ENCODE measurements at regions not wholly inside any gene's neighbourhood (a gene's known extent, or its start where the extent isn't known, plus 50 kb on each side); places are given as distances from the start of the nearest gene placed in this dataset.

- DNase-seq (no peak), ATAC-seq (no peak)
- Histone ChIP-seq H3K27ac (no peak overlapping the region), H3K4me1 (no peaks in the 10 kb centered on the region), H3K9me3 (no peaks in the 10 kb centered on the region), H3K4me3 (no peak overlapping the region), H3K27me3 (no peaks in the 10 kb centered on the region), H3K36me3 (no peaks in the 10 kb centered on the region)
- intact Hi-C loops (cut with DNase I) = no loop called here
- TF ChIP-seq, protein P1, sequence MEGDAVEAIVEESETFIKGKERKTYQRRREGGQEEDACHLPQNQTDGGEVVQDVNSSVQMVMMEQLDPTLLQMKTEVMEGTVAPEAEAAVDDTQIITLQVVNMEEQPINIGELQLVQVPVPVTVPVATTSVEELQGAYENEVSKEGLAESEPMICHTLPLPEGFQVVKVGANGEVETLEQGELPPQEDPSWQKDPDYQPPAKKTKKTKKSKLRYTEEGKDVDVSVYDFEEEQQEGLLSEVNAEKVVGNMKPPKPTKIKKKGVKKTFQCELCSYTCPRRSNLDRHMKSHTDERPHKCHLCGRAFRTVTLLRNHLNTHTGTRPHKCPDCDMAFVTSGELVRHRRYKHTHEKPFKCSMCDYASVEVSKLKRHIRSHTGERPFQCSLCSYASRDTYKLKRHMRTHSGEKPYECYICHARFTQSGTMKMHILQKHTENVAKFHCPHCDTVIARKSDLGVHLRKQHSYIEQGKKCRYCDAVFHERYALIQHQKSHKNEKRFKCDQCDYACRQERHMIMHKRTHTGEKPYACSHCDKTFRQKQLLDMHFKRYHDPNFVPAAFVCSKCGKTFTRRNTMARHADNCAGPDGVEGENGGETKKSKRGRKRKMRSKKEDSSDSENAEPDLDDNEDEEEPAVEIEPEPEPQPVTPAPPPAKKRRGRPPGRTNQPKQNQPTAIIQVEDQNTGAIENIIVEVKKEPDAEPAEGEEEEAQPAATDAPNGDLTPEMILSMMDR (IDR thresholded peaks at IDR 0.05) = no peak
These were observed 67.1 kb upstream of the ANKRD1 start for GRCh38 chr10:90988024-90988423.

DNA sequence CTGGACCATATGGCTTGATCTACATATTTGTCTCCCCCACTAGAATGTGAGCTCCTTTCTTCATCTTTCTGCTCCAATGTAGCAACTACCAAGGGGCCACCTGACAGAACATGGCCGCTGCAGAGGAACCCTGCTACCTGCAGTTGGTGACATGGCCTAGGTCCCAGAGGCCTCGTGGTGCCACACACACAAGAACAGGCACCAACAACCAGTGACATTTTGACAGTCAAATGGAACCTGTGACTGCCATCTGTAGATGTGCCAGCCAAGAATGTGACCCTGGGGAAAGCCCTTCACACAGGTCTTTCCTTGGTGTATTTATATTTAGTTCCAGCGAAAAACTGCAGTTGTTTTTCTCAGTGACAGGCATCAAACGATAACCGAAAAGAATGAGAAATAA is 67.9 kb upstream of the ANKRD1 start:
- H3K36me3 ChIP-seq = no peaks in the 10 kb centered on the region
- DNase-seq (no peak), ATAC-seq (no peak)
- H3K27ac ChIP-seq = no peak overlapping the region
- no peaks in the 10 kb centered on the region for H3K4me1 ChIP-seq
- intact Hi-C loops (cut with DNase I) = no loop called here
- H3K9me3 ChIP-seq = no peaks in the 10 kb centered on the region
- no peaks in the 10 kb centered on the region for H3K27me3 ChIP-seq
- H3K4me3 ChIP-seq = no peak overlapping the region
- TF ChIP-seq, protein P1 (IDR thresholded peaks at IDR 0.05) = no peak

DNA sequence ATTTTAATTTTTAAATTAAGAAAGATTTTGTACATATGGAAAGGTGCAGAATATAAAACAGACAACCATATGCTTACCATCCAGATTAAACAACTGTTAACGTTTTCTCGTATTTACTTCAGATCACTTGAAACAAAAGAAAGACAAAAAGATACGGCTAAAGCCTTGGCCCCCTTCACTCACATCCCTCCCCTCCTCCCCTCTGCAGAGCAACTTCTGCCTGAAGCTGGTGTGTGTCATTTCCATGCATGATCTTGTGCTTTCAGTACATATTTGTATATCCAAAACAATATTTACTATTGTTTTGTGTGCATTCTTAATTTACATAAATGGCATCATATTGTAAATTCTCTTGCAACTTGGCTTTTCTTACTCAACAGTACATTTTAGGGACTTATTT is 68.5 kb upstream of the ANKRD1 start:
- intact Hi-C loops (cut with DNase I) = no loop called here
- Histone ChIP-seq H3K9me3 (no peaks in the 10 kb centered on the region), H3K4me3 (no peak overlapping the region), H3K4me1 (no peaks in the 10 kb centered on the region), H3K36me3 (no peaks in the 10 kb centered on the region), H3K27ac (no peak overlapping the region), H3K27me3 (no peaks in the 10 kb centered on the region)
- TF ChIP-seq, protein P1 (IDR thresholded peaks at IDR 0.05) = no peak
- ATAC-seq (no peak), DNase-seq (no peak)

DNA sequence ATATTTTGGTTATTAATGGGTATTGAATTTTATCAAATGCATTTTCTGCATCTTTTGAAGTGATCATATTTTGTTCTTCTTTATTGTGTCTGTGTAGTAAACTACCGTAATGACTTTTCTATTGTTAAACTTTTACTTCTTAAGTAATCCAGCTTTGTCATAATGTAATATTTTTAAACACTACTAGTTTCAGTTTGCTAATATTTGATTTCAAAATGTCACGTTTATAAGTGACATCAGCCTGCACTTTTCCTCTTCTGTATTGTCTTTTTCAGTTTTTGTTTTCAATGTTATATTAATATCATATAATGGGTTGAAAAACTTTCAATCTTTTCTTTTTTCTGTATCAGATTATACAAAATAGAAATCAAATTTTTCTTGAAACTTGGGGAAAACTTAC is 71.6 kb upstream of the ANKRD1 start:
- no peaks in the 10 kb centered on the region for H3K27me3 ChIP-seq
- DNase-seq = no peak
- H3K27ac ChIP-seq = no peak overlapping the region
- TF ChIP-seq, protein P1 (IDR thresholded peaks at IDR 0.05) = no peak
- intact Hi-C loops (cut with DNase I) = no loop called here
- H3K4me1 ChIP-seq = no peaks in the 10 kb centered on the region
- H3K36me3 ChIP-seq = no peaks in the 10 kb centered on the region
- H3K9me3 ChIP-seq = no peaks in the 10 kb centered on the region
- no peak overlapping the region for H3K4me3 ChIP-seq
- no peak for ATAC-seq

- H3K27ac ChIP-seq = no peak overlapping the region
- intact Hi-C loops (cut with DNase I) = no loop called here
- TF ChIP-seq, protein P1 (IDR thresholded peaks at IDR 0.05) = no peak
- H3K27me3 ChIP-seq = no peaks in the 10 kb centered on the region
- H3K9me3 ChIP-seq = no peaks in the 10 kb centered on the region
- DNase-seq = no peak
- ATAC-seq = no peak
- H3K36me3 ChIP-seq = no peaks in the 10 kb centered on the region
- H3K4me3 ChIP-seq = no peak overlapping the region
- no peaks in the 10 kb centered on the region for H3K4me1 ChIP-seq
These were observed 72.5 kb upstream of the ANKRD1 start for GRCh38 chr10:90993340-90993739.

DNA sequence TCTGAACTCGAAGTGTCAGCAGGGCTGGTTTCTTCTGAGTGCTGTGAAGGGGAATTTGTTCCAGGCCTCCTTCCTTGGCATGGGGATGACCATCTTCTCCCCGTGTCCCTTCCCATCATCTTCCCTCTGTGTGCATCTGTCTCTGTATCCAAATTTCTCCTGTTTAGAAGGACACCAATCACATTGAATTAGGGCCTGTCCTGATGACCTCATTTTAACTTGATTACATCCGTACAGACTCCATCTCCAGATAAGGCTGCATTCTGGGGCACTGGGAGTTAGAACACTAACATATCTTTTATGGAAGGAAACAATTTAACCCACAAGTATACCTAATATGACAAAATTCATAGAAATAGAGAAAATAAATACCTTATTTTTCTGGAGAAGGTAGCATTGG is 76.8 kb upstream of the ANKRD1 start:
- TF ChIP-seq, protein P1 (IDR thresholded peaks at IDR 0.05) = no peak
- no peak for DNase-seq
- ATAC-seq = no peak
- Histone ChIP-seq H3K4me1 (no peaks in the 10 kb centered on the region), H3K27ac (no peak overlapping the region), H3K9me3 (no peaks in the 10 kb centered on the region), H3K36me3 (no peaks in the 10 kb centered on the region), H3K27me3 (no peaks in the 10 kb centered on the region), H3K4me3 (no peak overlapping the region)
- intact Hi-C loops (cut with DNase I) = no loop called here
